Transverse colon (tissue), 4 donors: ENCODE measurements at regions not wholly inside any gene's neighbourhood (a gene's known extent, or its start where the extent isn't known, plus 50 kb on each side); places are given as distances from the start of the nearest gene placed in this dataset.

Source experiments
- DNase-seq: peaks from one replicate; pipeline ENCODE4 v3.0.0-alpha.2; 2019
- H3K27ac ChIP-seq, 4 donors: fragments of 200-600 bp; sonication (generic); 2 replicates each; pipeline ENCODE4 v1.5.1; 2016 to 2018; ENCODE audit warnings: inconsistent platforms in 4 of 4
- H3K27me3 ChIP-seq: fragments of 200-600 bp; sonication (generic); 2 replicates; pipeline ENCODE4 v1.5.1; 2017; ENCODE audit warnings: inconsistent platforms
- H3K36me3 ChIP-seq, 4 donors: fragments of 200-600 bp; sonication (generic); 2 replicates each; pipeline ENCODE4 v1.5.1; 2017 to 2019; ENCODE audit warnings: inconsistent platforms in 4 of 4
- H3K4me1 ChIP-seq, 4 donors: fragments of 200-600 bp; sonication (generic); 2 replicates each; pipeline ENCODE4 v1.5.1; 2017 to 2020; ENCODE audit warnings: inconsistent platforms in 4 of 4
- H3K4me3 ChIP-seq, 4 donors: fragments of 200-600 bp; sonication (generic); 1 replicate in 1 of 4; 2 replicates in 3 of 4; pipeline versions ENCODE4 v1.5.1 to v1.6.1; 2017 to 2019; ENCODE audit warnings: inconsistent platforms in 4 of 4
- H3K9me3 ChIP-seq, 2 donors: fragments of 200-600 bp; sonication (generic); 2 replicates each; pipeline ENCODE4 v1.5.1; 2017 to 2019; ENCODE audit warnings: inconsistent platforms in 2 of 2
- CTCF ChIP-seq, 5 experiments: fragments of 200-600 bp in 3 of 5; fragments of 450-650 bp in 2 of 5; sonication (generic) in 3 of 5; IDR thresholded peaks; 1 replicate in 2 of 5; 2 replicates in 3 of 5; pipeline ENCODE4 v1.5.1; 2016 to 2017; ENCODE audit warnings: antibody characterized with exemption in 5 of 5, inconsistent platforms in 3 of 5, mild to moderate bottlenecking in 2 of 5, moderate library complexity in 1 of 5
- EP300 ChIP-seq: sonication (generic); formaldehyde crosslinking; IDR thresholded peaks from one replicate; pipeline ENCODE4 v1.6.1; 2017; ENCODE audit warnings: antibody characterized with exemption, low read depth
- POLR2A ChIP-seq: fragments of 450-650 bp; IDR thresholded peaks from one replicate; pipeline ENCODE4 v1.6.1; 2016; ENCODE audit warnings: antibody characterized with exemption, mild to moderate bottlenecking, moderate library complexity
- POLR2AphosphoS5 ChIP-seq, 3 donors: sonication (generic); formaldehyde crosslinking; IDR thresholded peaks; one replicate each; pipeline ENCODE4 v1.6.1; 2016; ENCODE audit warnings: antibody characterized with exemption in 3 of 3
- WGBS, 2 donors: methylation state at CpG; one replicate each; pipeline ENCODE4 v1.1.5; 2018; ENCODE audit warnings: low coverage in 1 of 2; 5-methylcytosine and 5-hydroxymethylcytosine counted together
- in situ Hi-C, 4 donors: fragments of 200-750 bp; cut with MboI; loops; one replicate each; pipeline versions ENCODE4 v1.15.0 to v1.15.1; 2017; ENCODE audit warnings: low sequenced_read_pairs in 3 of 4, low pct_ligation_motif_present in 1 of 4, low pct_unique_long_range_greater_than_20kb in 1 of 4
- intact Hi-C: fragments of 100-400 bp; cut with DNase I; formaldehyde crosslinking; loops from one replicate; pipeline ENCODE4 v1.15.1; 2023; ENCODE audit warnings: low total_unique reads

- no peaks in the 10 kb centered on the region for H3K9me3 ChIP-seq
- in situ Hi-C loops (no loop called here), intact Hi-C loops (no loop called here)
- no peaks in the 10 kb centered on the region for H3K36me3 ChIP-seq
- WGBS, 2 donors = 58 to 81% methylated on average over 2 to 6 of the region's 6 CpGs
- H3K4me3 ChIP-seq = no peak overlapping the region
- TF ChIP-seq POLR2A (no peak), POLR2AphosphoS5 (IDR thresholded peaks at IDR 0.05) (no peak), CTCF (IDR thresholded peaks at IDR 0.05) (no peak), EP300 (no peak)
- no peaks in the 10 kb centered on the region for H3K27me3 ChIP-seq
- DNase-seq = no peak
- H3K4me1 ChIP-seq = no peaks in the 10 kb centered on the region
- no peak overlapping the region for H3K27ac ChIP-seq
Observed at GRCh38 chr12:107296681-107297089, 203.3 kb upstream of the CRY1 start.

- Histone ChIP-seq H3K4me3 (no peak overlapping the region), H3K27ac (no peak overlapping the region), H3K27me3 (no peaks in the 10 kb centered on the region), H3K4me1 (no peaks in the 10 kb centered on the region), H3K36me3 (no peaks in the 10 kb centered on the region), H3K9me3 (no peaks in the 10 kb centered on the region)
- intact Hi-C loops = no loop called here
- TF ChIP-seq CTCF (IDR thresholded peaks at IDR 0.05) (no peak), POLR2AphosphoS5 (IDR thresholded peaks at IDR 0.05) (no peak), EP300 (no peak), POLR2A (no peak)
- in situ Hi-C loops = no loop called here
- 50 to 76% methylated on average over 1 to 2 of the region's 2 CpGs for WGBS, 2 donors
- DNase-seq = no peak
Observed at GRCh38 chr12:107302649-107303341, 209.4 kb upstream of the CRY1 start.

- H3K4me1 ChIP-seq = no peaks in the 10 kb centered on the region
- in situ Hi-C loops = no loop called here
- TF ChIP-seq CTCF (IDR thresholded peaks at IDR 0.05) = no peak
- no peak for TF ChIP-seq POLR2AphosphoS5 (IDR thresholded peaks at IDR 0.05)
- no peak for TF ChIP-seq POLR2A
- TF ChIP-seq EP300 = no peak
- no peaks in the 10 kb centered on the region for H3K9me3 ChIP-seq
- intact Hi-C loops = no loop called here
- H3K27me3 ChIP-seq = peaks cover 13% of the 10 kb centered on the region
- no peaks in the 10 kb centered on the region for H3K36me3 ChIP-seq
- 84 to 87% methylated on average over 2 of the region's 2 CpGs for WGBS, 2 donors
- no peak for DNase-seq
- H3K27ac ChIP-seq = no peak overlapping the region
- H3K4me3 ChIP-seq = no peak overlapping the region
Observed at GRCh38 chr12:107304588-107305532, 211.5 kb upstream of the CRY1 start.

GRCh38 chr12:107306141-107306659, 212.9 kb upstream of the CRY1 start:
- H3K36me3 ChIP-seq = no peaks in the 10 kb centered on the region
- H3K9me3 ChIP-seq = no peaks in the 10 kb centered on the region
- H3K27ac ChIP-seq = no peak overlapping the region
- H3K27me3 ChIP-seq = peaks cover 17% of the 10 kb centered on the region
- DNase-seq = no peak
- 53 to 62% methylated on average over 5 of the region's 5 CpGs for WGBS, 2 donors
- intact Hi-C loops = no loop called here
- in situ Hi-C loops = no loop called here
- TF ChIP-seq CTCF (IDR thresholded peaks at IDR 0.05) = no peak
- no peak for TF ChIP-seq EP300
- no peak for TF ChIP-seq POLR2A
- TF ChIP-seq POLR2AphosphoS5 (IDR thresholded peaks at IDR 0.05) = no peak
- H3K4me3 ChIP-seq = no peak overlapping the region
- no peaks in the 10 kb centered on the region for H3K4me1 ChIP-seq
